OCI-LY3 (cell line): ENCODE measurements at regions not wholly inside any gene's neighbourhood (a gene's known extent, or its start where the extent isn't known, plus 50 kb on each side); places are given as distances from the start of the nearest gene placed in this dataset.

Experiments
- H2AFZ ChIP-seq: fragments of 200-600, 300-600 bp; shearing (Covaris generic); 2 replicates; pipeline ENCODE4 v1.6.0; 2014; ENCODE audit warnings: antibody characterized with exemption, low read depth, low read length
- H3K27ac ChIP-seq: fragments of 200-600, 300-600 bp; sonication (generic); 2 replicates; pipeline ENCODE4 v1.5.1; 2014; ENCODE audit warnings: mild to moderate bottlenecking, low read length, moderate library complexity, mixed read lengths
- H3K27me3 ChIP-seq: fragments of 200-600, 300-600 bp; sonication (generic); 2 replicates; pipeline ENCODE4 v1.6.1; 2014; ENCODE audit warnings: low read depth, low read length, mixed read lengths
- H3K36me3 ChIP-seq: fragments of 200-600, 300-600 bp; sonication (generic); replicated peaks from 2 replicates; pipeline ENCODE3; 2014; ENCODE audit warnings: low read depth, low read length, mixed read lengths
- H3K4me1 ChIP-seq: fragments of 300-600, 200-600 bp; sonication (generic); 2 replicates; pipeline ENCODE4 v1.6.1; 2014; ENCODE audit warnings: low read length, mixed read lengths
- H3K4me2 ChIP-seq: fragments of 200-600, 300-600 bp; sonication (generic); 2 replicates; pipeline ENCODE4 v1.6.1; 2014; ENCODE audit warnings: low read length, mixed read lengths
- H3K4me3 ChIP-seq: fragments of 300-600, 200-600 bp; sonication (generic); 2 replicates; pipeline ENCODE4 v1.5.1; 2014; ENCODE audit warnings: antibody characterized with exemption, mild to moderate bottlenecking, low read length, moderate library complexity
- H3K79me2 ChIP-seq: fragments of 300-600, 200-600 bp; shearing (Covaris generic); 2 replicates; pipeline ENCODE4 v1.6.1; 2014; ENCODE audit warnings: mild to moderate bottlenecking, low read length, mixed read lengths
- H3K9ac ChIP-seq: fragments of 300-600, 200-600 bp; shearing (Covaris generic); 2 replicates; pipeline ENCODE4 v1.6.0; 2014; ENCODE audit warnings: mild to moderate bottlenecking, low read length, moderate library complexity
- H3K9me3 ChIP-seq: fragments of 200-600, 300-600 bp; shearing (Covaris generic); 2 replicates; pipeline ENCODE4 v1.6.1; 2014; ENCODE audit warnings: low read length, mixed read lengths; ENCODE audit not compliant: insufficient read depth
- H4K20me1 ChIP-seq: fragments of 200-600, 300-600 bp; sonication (generic); 2 replicates; pipeline ENCODE4 v1.6.1; 2016; ENCODE audit warnings: low read length, mixed read lengths; ENCODE audit not compliant: insufficient read depth
- EZH2phosphoT487 ChIP-seq: fragments of 200-600 bp; shearing (Covaris generic); IDR thresholded peaks from 2 replicates; pipeline ENCODE4 v1.6.1; 2018; ENCODE audit warnings: antibody characterized with exemption, mixed run types, low read depth
- TF ChIP-seq, protein P1 (sequence below): fragments of 200-600, 300-600 bp; sonication (generic); IDR thresholded peaks from 2 replicates; pipeline ENCODE4 v1.5.1; 2014; ENCODE audit warnings: antibody characterized with exemption, low read length, low read depth

GRCh38 chr3:110542552-110543150 lies 529.0 kb upstream of the NECTIN3 start:
- H3K9ac ChIP-seq = no peak overlapping the region
- no peaks in the 10 kb centered on the region for H3K36me3 ChIP-seq
- no peaks in the 10 kb centered on the region for H3K4me1 ChIP-seq
- H2AFZ ChIP-seq = no peak overlapping the region
- no peak for TF ChIP-seq EZH2phosphoT487
- TF ChIP-seq, protein P1, sequence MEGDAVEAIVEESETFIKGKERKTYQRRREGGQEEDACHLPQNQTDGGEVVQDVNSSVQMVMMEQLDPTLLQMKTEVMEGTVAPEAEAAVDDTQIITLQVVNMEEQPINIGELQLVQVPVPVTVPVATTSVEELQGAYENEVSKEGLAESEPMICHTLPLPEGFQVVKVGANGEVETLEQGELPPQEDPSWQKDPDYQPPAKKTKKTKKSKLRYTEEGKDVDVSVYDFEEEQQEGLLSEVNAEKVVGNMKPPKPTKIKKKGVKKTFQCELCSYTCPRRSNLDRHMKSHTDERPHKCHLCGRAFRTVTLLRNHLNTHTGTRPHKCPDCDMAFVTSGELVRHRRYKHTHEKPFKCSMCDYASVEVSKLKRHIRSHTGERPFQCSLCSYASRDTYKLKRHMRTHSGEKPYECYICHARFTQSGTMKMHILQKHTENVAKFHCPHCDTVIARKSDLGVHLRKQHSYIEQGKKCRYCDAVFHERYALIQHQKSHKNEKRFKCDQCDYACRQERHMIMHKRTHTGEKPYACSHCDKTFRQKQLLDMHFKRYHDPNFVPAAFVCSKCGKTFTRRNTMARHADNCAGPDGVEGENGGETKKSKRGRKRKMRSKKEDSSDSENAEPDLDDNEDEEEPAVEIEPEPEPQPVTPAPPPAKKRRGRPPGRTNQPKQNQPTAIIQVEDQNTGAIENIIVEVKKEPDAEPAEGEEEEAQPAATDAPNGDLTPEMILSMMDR = no peak
- H4K20me1 ChIP-seq = no peaks in the 10 kb centered on the region
- H3K4me2 ChIP-seq = no peak overlapping the region
- H3K27me3 ChIP-seq = no peaks in the 10 kb centered on the region
- H3K27ac ChIP-seq = no peak overlapping the region
- no peaks in the 10 kb centered on the region for H3K79me2 ChIP-seq
- no peak overlapping the region for H3K4me3 ChIP-seq
- no peaks in the 10 kb centered on the region for H3K9me3 ChIP-seq

- H3K27me3 ChIP-seq = no peaks in the 10 kb centered on the region
- no peaks in the 10 kb centered on the region for H3K4me1 ChIP-seq
- no peaks in the 10 kb centered on the region for H3K79me2 ChIP-seq
- H3K27ac ChIP-seq = no peak overlapping the region
- no peaks in the 10 kb centered on the region for H3K36me3 ChIP-seq
- no peak overlapping the region for H2AFZ ChIP-seq
- no peaks in the 10 kb centered on the region for H4K20me1 ChIP-seq
- H3K9me3 ChIP-seq = no peaks in the 10 kb centered on the region
- no peak overlapping the region for H3K9ac ChIP-seq
- no peak overlapping the region for H3K4me2 ChIP-seq
- TF ChIP-seq, protein P1 = no peak
- TF ChIP-seq EZH2phosphoT487 = no peak
- no peak overlapping the region for H3K4me3 ChIP-seq
Observed at GRCh38 chr3:110544730-110545129, 526.9 kb upstream of the NECTIN3 start.

DNA sequence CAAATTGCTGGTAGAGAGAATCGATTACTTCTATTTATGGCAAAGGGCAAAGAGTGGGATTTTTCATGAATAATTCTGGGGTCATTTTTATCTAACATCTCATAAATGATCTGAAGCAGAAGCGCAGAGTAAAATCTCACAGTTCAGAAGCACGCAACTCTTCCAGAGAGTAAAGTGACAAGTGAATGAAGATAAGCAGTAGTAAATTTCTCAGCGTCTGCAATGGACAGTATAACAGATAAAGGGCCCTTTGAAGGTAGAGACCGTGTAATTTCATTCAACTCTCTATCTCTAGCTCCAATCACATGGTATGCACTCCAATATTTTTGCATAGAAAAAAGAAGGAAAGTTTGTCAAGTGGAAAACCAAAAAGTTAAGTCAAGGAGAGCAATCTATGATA lies 521.1 kb upstream of the NECTIN3 start:
- Histone ChIP-seq H3K27me3 (no peaks in the 10 kb centered on the region), H3K36me3 (no peaks in the 10 kb centered on the region), H3K4me1 (no peaks in the 10 kb centered on the region), H3K27ac (no peak overlapping the region), H3K9me3 (no peaks in the 10 kb centered on the region), H2AFZ (no peak overlapping the region), H3K9ac (no peak overlapping the region), H4K20me1 (no peaks in the 10 kb centered on the region), H3K79me2 (no peaks in the 10 kb centered on the region), H3K4me2 (no peak overlapping the region), H3K4me3 (no peak overlapping the region)
- no peak for TF ChIP-seq EZH2phosphoT487
- TF ChIP-seq, protein P1 = no peak

GRCh38 chr3:110562621-110563020 lies 509.0 kb upstream of the NECTIN3 start:
- Histone ChIP-seq H3K9me3 (no peaks in the 10 kb centered on the region), H3K9ac (no peak overlapping the region), H3K27me3 (no peaks in the 10 kb centered on the region), H2AFZ (no peak overlapping the region), H3K4me2 (no peak overlapping the region), H3K4me1 (peaks cover 6% of the 10 kb centered on the region; the same call in 1 of the 2 replicates), H3K79me2 (no peaks in the 10 kb centered on the region), H4K20me1 (no peaks in the 10 kb centered on the region), H3K4me3 (no peak overlapping the region), H3K27ac (no peak overlapping the region), H3K36me3 (no peaks in the 10 kb centered on the region)
- TF ChIP-seq EZH2phosphoT487 = no peak
- TF ChIP-seq, protein P1 = no peak
